Fibroblast of lung (primary cell): ENCODE measurements at regions not wholly inside any gene's neighbourhood (a gene's known extent, or its start where the extent isn't known, plus 50 kb on each side); places are given as distances from the start of the nearest gene placed in this dataset.

Experiments used
- DNase-seq, 2 donors: peaks; one replicate each; pipeline versions ENCODE4 v3.0.0 to v3.0.0-alpha.2; 2010; ENCODE audit warnings: low read depth in 2 of 2
- H2AFZ ChIP-seq: 2 replicates; pipeline ENCODE4 v1.5.1; 2012; ENCODE audit warnings: low read length, control low read depth, inconsistent platforms
- H3K27ac ChIP-seq: 2 replicates; pipeline ENCODE4 v1.5.1; 2011; ENCODE audit warnings: low read length, control low read depth; ENCODE audit not compliant: insufficient read depth
- H3K27me3 ChIP-seq: 2 replicates; pipeline ENCODE4 v1.5.1; 2011; ENCODE audit warnings: mild to moderate bottlenecking, low read length; ENCODE audit not compliant: control insufficient read depth, insufficient read depth
- H3K36me3 ChIP-seq: 2 replicates; pipeline ENCODE4 v1.5.1; 2011; ENCODE audit warnings: low read length; ENCODE audit not compliant: control insufficient read depth, insufficient read depth
- H3K4me1 ChIP-seq: 2 replicates; pipeline ENCODE4 v1.5.1; 2011; ENCODE audit warnings: low read length; ENCODE audit not compliant: control insufficient read depth, insufficient read depth; ENCODE audit errors: extremely low read depth
- H3K4me2 ChIP-seq: 2 replicates; pipeline ENCODE4 v1.5.1; 2011; ENCODE audit warnings: low read length, control low read depth; ENCODE audit not compliant: insufficient read depth; ENCODE audit errors: extremely low read depth
- H3K4me3 ChIP-seq, 4 experiments: fragments of 200-600 bp in 1 of 4; sonication (generic) in 1 of 4; replicated peaks in 1 of 4; 2 replicates each; pipeline ENCODE4 v1.5.1; 2011 to 2016; ENCODE audit warnings: low read length in 4 of 4, low read depth in 3 of 4, mild to moderate bottlenecking in 3 of 4, control low read depth in 2 of 4, inconsistent platforms in 1 of 4, mixed read lengths in 1 of 4; ENCODE audit not compliant: insufficient read depth in 1 of 4; ENCODE audit errors: control extremely low read depth in 1 of 4
- H3K79me2 ChIP-seq: 2 replicates; pipeline ENCODE4 v1.5.1; 2012; ENCODE audit warnings: mild to moderate bottlenecking, low read length, inconsistent platforms; ENCODE audit not compliant: control insufficient read depth, insufficient read depth
- H3K9ac ChIP-seq: 2 replicates; pipeline ENCODE4 v1.5.1; 2011; ENCODE audit warnings: mild to moderate bottlenecking, low read length, control low read depth; ENCODE audit not compliant: insufficient read depth
- H3K9me3 ChIP-seq: 2 replicates; pipeline ENCODE4 v1.5.1; 2012; ENCODE audit warnings: low read depth, low read length; ENCODE audit not compliant: control insufficient read depth, insufficient read depth
- H4K20me1 ChIP-seq: 2 replicates; pipeline ENCODE4 v1.5.1; 2011; ENCODE audit warnings: low read length; ENCODE audit not compliant: control insufficient read depth, insufficient read depth; ENCODE audit errors: extremely low read depth
- CTCF ChIP-seq, 2 donors: IDR thresholded peaks in 1 of 2; conservative IDR thresholded peaks in 1 of 2; 1 replicate in 1 of 2; 2 replicates in 1 of 2; pipeline ENCODE4 v1.5.1; 2011 to 2012; ENCODE audit warnings: low read length in 2 of 2, control low read depth in 1 of 2, inconsistent platforms in 1 of 2, low read depth in 1 of 2, mild to moderate bottlenecking in 1 of 2
- EZH2 ChIP-seq: IDR thresholded peaks from 2 replicates; pipeline ENCODE4 v1.5.1; 2012; ENCODE audit warnings: low read length, control low read depth, mild to moderate bottlenecking; ENCODE audit errors: missing control alignments

- DNase-seq = no peak
- Histone ChIP-seq H3K4me3 (no peak overlapping the region), H3K4me2 (no peak overlapping the region), H4K20me1 (no peaks in the 10 kb centered on the region), H2AFZ (no peak overlapping the region), H3K27ac (no peak overlapping the region), H3K9me3 (no peaks in the 10 kb centered on the region), H3K36me3 (no peaks in the 10 kb centered on the region), H3K9ac (no peak overlapping the region), H3K4me1 (no peaks in the 10 kb centered on the region), H3K27me3 (no peaks in the 10 kb centered on the region), H3K79me2 (no peaks in the 10 kb centered on the region)
- no peak for TF ChIP-seq CTCF (conservative IDR thresholded peaks at IDR 0.05 in 1 of 2, IDR thresholded peaks at IDR 0.05 in 1 of 2; ENCODE audit: low read depth in 1 of 2, low read length in 2 of 2)
- no peak for TF ChIP-seq EZH2
These were observed 196.9 kb upstream of the PPP2R2D start for GRCh38 chr10:131703941-131704340.

- no peak for DNase-seq
- Histone ChIP-seq H3K4me2 (no peak overlapping the region), H4K20me1 (no peaks in the 10 kb centered on the region), H3K36me3 (no peaks in the 10 kb centered on the region), H3K27ac (no peak overlapping the region), H2AFZ (no peak overlapping the region), H3K27me3 (no peaks in the 10 kb centered on the region), H3K4me1 (no peaks in the 10 kb centered on the region), H3K9me3 (no peaks in the 10 kb centered on the region), H3K4me3 (no peak overlapping the region), H3K79me2 (no peaks in the 10 kb centered on the region), H3K9ac (no peak overlapping the region)
- TF ChIP-seq EZH2 = no peak
- no peak for TF ChIP-seq CTCF (conservative IDR thresholded peaks at IDR 0.05 in 1 of 2, IDR thresholded peaks at IDR 0.05 in 1 of 2; ENCODE audit: low read depth in 1 of 2, low read length in 2 of 2)
These were observed 194.3 kb upstream of the PPP2R2D start for GRCh38 chr10:131706476-131706875.

GRCh38 chr10:131706952-131707351 is 193.9 kb upstream of the PPP2R2D start:
- H3K4me3 ChIP-seq = no peak overlapping the region
- no peaks in the 10 kb centered on the region for H3K4me1 ChIP-seq
- no peak overlapping the region for H3K27ac ChIP-seq
- H4K20me1 ChIP-seq = no peaks in the 10 kb centered on the region
- no peaks in the 10 kb centered on the region for H3K79me2 ChIP-seq
- no peak overlapping the region for H3K9ac ChIP-seq
- H3K9me3 ChIP-seq = no peaks in the 10 kb centered on the region
- no peaks in the 10 kb centered on the region for H3K36me3 ChIP-seq
- DNase-seq = no peak
- H3K4me2 ChIP-seq = no peak overlapping the region
- TF ChIP-seq CTCF (conservative IDR thresholded peaks at IDR 0.05 in 1 of 2, IDR thresholded peaks at IDR 0.05 in 1 of 2; ENCODE audit: low read depth in 1 of 2, low read length in 2 of 2) (no peak), EZH2 (no peak)
- no peaks in the 10 kb centered on the region for H3K27me3 ChIP-seq
- H2AFZ ChIP-seq = no peak overlapping the region
